Body of pancreas (tissue), 4 donors: ENCODE measurements at regions not wholly inside any gene's neighbourhood (a gene's known extent, or its start where the extent isn't known, plus 50 kb on each side); places are given as distances from the start of the nearest gene placed in this dataset.

Source experiments
- ATAC-seq: fragments of 150-250 bp; one replicate; pipeline ENCODE4 v1.9.1; 2016
- DNase-seq, 4 donors: peaks; one replicate each; pipeline ENCODE4 v3.0.0-alpha.2; 2019
- H3K27ac ChIP-seq, 4 donors: fragments of 200-600 bp; sonication (generic); 1 replicate in 3 of 4; 2 replicates in 1 of 4; pipeline versions ENCODE4 v1.5.1 to v1.6.1; 2016 to 2019; ENCODE audit warnings: mild to moderate bottlenecking in 1 of 4, mixed read lengths in 1 of 4, moderate library complexity in 1 of 4
- H3K27me3 ChIP-seq, 2 donors: fragments of 200-600 bp; sonication (generic); one replicate each; pipeline ENCODE4 v1.6.0; 2016; ENCODE audit warnings: mild to moderate bottlenecking in 1 of 2
- H3K36me3 ChIP-seq, 2 donors: fragments of 200-600 bp; sonication (generic); replicated peaks in 1 of 2; 2 replicates each; pipeline ENCODE4 v1.5.1; 2016; ENCODE audit warnings: low read depth in 2 of 2; ENCODE audit not compliant: insufficient read depth in 1 of 2
- H3K4me1 ChIP-seq: fragments of 200-600 bp; sonication (generic); one replicate; pipeline ENCODE4 v1.6.0; 2016
- H3K4me3 ChIP-seq, 2 donors: fragments of 200-600 bp; sonication (generic); 1 replicate in 1 of 2; 2 replicates in 1 of 2; pipeline ENCODE4 v1.5.1; 2016 to 2019
- H3K9me3 ChIP-seq, 3 donors: fragments of 200-600 bp; sonication (generic); 1 replicate in 2 of 3; 2 replicates in 1 of 3; pipeline ENCODE4 v1.5.1; 2016
- POLR2A ChIP-seq, 3 donors: fragments of 450-650 bp; IDR thresholded peaks; one replicate each; pipeline ENCODE4 v1.6.1; 2016; ENCODE audit warnings: antibody characterized with exemption in 3 of 3, mild to moderate bottlenecking in 2 of 3
- WGBS, 2 donors: methylation state at CpG; one replicate each; pipeline ENCODE4 v1.1.5; 2017; 5-methylcytosine and 5-hydroxymethylcytosine counted together
- intact Hi-C: fragments of 100-400 bp; cut with DNase I; formaldehyde crosslinking; loops from one replicate; pipeline ENCODE4 v1.15.1; 2023
- TF ChIP-seq, protein P1 (sequence below), 7 experiments: fragments of 450-650 bp in 4 of 7; fragments of 200-600 bp in 3 of 7; sonication (generic) in 3 of 7; IDR thresholded peaks; one replicate each; pipeline ENCODE4 v1.5.1; 2016 to 2019; ENCODE audit warnings: antibody characterized with exemption in 7 of 7

DNA sequence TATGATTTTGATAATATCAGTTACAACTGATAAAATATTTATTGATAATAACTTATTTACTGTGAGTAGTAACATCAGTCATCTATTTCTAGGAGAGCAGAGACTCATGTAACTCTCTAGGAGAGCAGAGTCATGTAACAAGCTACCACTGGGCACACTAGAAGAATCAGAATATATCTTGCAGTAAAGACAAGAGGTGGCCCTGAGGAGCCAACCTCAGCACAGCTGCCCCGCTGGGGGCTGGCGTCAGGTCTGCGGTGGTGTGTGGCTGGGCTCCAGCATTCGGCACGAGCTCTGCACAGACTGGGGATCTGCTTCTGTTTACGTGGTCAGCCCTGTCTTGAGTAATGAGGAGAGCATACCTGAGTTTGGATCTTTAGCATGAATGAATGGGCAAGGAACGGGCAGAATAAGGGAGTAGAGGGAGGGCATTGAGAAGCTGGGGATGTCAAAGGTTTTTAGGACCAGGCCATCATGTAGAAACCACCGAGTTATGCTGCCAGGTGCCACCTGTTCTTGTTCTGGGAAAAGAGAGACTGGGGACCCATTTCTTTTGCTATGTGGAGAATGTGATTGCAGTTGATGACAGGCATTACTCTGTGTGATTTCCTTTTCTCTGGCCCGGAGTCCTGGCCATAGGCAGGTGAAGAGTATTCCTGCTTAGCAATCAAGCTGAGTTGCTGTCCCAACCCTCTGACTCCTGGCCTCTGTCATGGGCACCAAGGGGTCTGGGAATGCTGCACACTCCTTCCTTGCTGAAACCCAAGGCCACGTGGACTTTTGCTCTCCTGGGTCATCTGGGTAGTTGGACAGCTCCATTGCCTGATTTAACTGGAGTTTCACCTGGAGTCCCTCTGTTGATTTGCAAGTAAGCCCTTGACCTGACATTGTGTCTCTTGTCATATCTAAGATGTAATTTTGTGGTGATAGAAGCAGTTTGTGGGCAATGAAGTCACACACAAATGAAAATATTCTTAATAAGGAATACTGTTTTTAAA, 50.9 kb upstream of the HEPHL1 start:
- peaks cover 19% of the 10 kb centered on the region for H3K4me1 ChIP-seq
- H3K4me3 ChIP-seq, result no peak overlapping the region
- no peak for ATAC-seq
- no peak overlapping the region for H3K27ac ChIP-seq
- WGBS, 2 donors, result 76 to 85% methylated on average over 10 of the region's 10 CpGs
- H3K9me3 ChIP-seq, result no peaks in the 10 kb centered on the region
- H3K36me3 ChIP-seq, result no peaks in the 10 kb centered on the region
- TF ChIP-seq, protein P1, sequence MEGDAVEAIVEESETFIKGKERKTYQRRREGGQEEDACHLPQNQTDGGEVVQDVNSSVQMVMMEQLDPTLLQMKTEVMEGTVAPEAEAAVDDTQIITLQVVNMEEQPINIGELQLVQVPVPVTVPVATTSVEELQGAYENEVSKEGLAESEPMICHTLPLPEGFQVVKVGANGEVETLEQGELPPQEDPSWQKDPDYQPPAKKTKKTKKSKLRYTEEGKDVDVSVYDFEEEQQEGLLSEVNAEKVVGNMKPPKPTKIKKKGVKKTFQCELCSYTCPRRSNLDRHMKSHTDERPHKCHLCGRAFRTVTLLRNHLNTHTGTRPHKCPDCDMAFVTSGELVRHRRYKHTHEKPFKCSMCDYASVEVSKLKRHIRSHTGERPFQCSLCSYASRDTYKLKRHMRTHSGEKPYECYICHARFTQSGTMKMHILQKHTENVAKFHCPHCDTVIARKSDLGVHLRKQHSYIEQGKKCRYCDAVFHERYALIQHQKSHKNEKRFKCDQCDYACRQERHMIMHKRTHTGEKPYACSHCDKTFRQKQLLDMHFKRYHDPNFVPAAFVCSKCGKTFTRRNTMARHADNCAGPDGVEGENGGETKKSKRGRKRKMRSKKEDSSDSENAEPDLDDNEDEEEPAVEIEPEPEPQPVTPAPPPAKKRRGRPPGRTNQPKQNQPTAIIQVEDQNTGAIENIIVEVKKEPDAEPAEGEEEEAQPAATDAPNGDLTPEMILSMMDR (IDR thresholded peaks at IDR 0.05), result no peak
- TF ChIP-seq POLR2A (IDR thresholded peaks at IDR 0.05), result no peak
- H3K27me3 ChIP-seq, result no peaks in the 10 kb centered on the region
- no peak for DNase-seq
- intact Hi-C loops, result no loop called here
